IPS-15b (cell line): ENCODE measurements at regions not wholly inside any gene's neighbourhood (a gene's known extent, or its start where the extent isn't known, plus 50 kb on each side); places are given as distances from the start of the nearest gene placed in this dataset.

Source experiments
- H3K27me3 ChIP-seq: one replicate; pipeline ENCODE4 v1.6.1; 2013; ENCODE audit warnings: low read length; ENCODE audit not compliant: control insufficient read depth, insufficient read depth
- H3K36me3 ChIP-seq: one replicate; pipeline ENCODE4 v1.6.1; 2013; ENCODE audit warnings: low read length; ENCODE audit not compliant: control insufficient read depth, insufficient read depth
- H3K4me1 ChIP-seq: one replicate; pipeline ENCODE4 v1.6.1; 2013; ENCODE audit warnings: mild to moderate bottlenecking, low read length; ENCODE audit not compliant: control insufficient read depth, insufficient read depth
- H3K4me3 ChIP-seq: one replicate; pipeline ENCODE4 v1.5.1; 2013; ENCODE audit warnings: low read depth, low read length
- H3K9ac ChIP-seq: one replicate; pipeline ENCODE4 v1.6.1; 2013; ENCODE audit warnings: low read depth, mild to moderate bottlenecking, low read length
- H3K9me3 ChIP-seq: one replicate; pipeline ENCODE4 v1.6.1; 2013; ENCODE audit warnings: mild to moderate bottlenecking, low read length; ENCODE audit not compliant: control insufficient read depth, insufficient read depth

DNA sequence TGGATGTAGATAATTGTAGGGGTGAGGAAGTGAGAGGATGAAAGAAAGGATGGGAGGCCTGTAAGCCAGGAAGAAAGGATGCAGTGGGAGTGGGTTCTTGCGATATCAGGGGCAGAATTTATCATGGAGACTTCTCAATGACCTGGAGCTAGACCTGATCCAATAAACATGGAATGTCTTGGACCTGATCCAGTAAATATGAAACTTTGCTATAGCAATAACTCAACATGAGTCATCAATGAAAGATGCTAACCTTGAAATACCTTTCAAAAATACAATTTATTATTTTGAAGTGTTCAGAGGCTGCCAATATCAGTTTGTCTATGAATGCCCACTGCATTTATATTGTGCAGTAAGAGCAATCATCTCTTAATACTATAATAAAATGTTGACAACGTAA, 279.5 kb downstream of the POU4F1 start:
- H3K9me3 ChIP-seq = no peaks in the 10 kb centered on the region
- no peak overlapping the region for H3K4me3 ChIP-seq
- no peaks in the 10 kb centered on the region for H3K36me3 ChIP-seq
- no peak overlapping the region for H3K9ac ChIP-seq
- H3K27me3 ChIP-seq = no peaks in the 10 kb centered on the region
- no peaks in the 10 kb centered on the region for H3K4me1 ChIP-seq

DNA sequence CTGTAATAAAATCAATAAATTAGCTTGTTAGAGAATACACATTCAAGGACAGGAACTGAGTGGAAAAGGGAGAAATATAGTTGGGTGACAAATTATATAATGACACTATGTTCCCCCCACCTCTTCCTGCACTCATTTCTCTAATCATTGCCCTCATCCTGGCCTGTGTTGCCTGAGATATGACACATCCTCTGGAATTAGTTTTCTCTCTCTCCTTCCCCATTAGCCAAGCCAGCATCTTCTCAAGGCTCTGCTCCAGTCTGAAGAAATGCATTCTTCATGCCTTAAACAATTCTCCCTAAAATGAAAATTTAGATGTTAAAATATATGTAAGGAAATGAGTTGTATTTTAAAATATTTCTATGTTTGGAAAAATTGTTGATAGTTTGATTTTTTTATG, 280.3 kb downstream of the POU4F1 start:
- Histone ChIP-seq H3K4me1 (no peaks in the 10 kb centered on the region), H3K36me3 (no peaks in the 10 kb centered on the region), H3K9ac (no peak overlapping the region), H3K4me3 (no peak overlapping the region), H3K27me3 (no peaks in the 10 kb centered on the region), H3K9me3 (no peaks in the 10 kb centered on the region)

DNA sequence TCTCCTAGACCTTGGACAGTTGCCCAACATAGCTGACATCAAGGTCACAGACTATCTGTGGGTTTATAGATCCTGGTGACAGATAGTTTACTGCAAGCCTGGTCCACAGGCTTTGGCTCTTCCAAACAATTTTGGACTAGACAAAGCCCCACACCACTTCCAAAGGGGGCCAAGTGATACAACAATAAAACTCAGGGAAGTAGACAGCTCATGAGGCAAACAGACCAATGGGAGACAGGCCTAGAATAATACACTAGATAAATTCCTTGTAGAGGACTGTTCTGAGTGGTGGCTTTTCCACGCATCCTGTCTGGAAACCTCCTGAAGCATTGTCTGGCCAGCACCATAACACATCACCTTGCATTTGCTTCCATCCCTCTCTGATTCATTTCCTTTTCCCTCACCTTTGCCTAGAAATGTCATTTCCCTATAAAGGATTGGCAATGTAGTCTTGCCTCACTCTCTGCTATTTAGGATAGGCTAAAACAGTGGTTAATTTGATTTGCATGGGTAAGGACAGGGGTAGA, 284.2 kb downstream of the POU4F1 start:
- H3K4me1 ChIP-seq = no peaks in the 10 kb centered on the region
- no peaks in the 10 kb centered on the region for H3K27me3 ChIP-seq
- H3K4me3 ChIP-seq = no peak overlapping the region
- no peaks in the 10 kb centered on the region for H3K9me3 ChIP-seq
- H3K36me3 ChIP-seq = no peaks in the 10 kb centered on the region
- H3K9ac ChIP-seq = no peak overlapping the region

DNA sequence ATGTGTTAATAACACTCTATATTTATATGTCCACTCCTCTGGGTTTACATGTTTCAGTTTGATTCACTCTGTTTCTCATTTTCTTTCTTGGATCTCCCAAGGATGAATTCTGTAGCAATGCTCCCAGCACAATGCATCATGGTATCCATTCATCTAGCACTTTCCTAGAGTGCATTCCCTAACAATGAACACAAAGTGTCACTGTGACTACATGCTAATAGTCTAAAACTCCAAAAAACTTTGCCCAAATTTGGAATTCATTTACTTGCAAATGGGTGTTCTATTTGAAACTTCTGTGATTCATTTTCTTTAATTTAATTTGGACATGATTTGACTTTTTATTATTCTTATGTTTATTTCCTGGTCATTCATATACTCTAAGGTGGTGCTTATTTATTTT, 286.3 kb downstream of the POU4F1 start:
- H3K27me3 ChIP-seq = no peaks in the 10 kb centered on the region
- no peaks in the 10 kb centered on the region for H3K4me1 ChIP-seq
- H3K9ac ChIP-seq = no peak overlapping the region
- H3K36me3 ChIP-seq = no peaks in the 10 kb centered on the region
- no peak overlapping the region for H3K4me3 ChIP-seq
- H3K9me3 ChIP-seq = no peaks in the 10 kb centered on the region

DNA sequence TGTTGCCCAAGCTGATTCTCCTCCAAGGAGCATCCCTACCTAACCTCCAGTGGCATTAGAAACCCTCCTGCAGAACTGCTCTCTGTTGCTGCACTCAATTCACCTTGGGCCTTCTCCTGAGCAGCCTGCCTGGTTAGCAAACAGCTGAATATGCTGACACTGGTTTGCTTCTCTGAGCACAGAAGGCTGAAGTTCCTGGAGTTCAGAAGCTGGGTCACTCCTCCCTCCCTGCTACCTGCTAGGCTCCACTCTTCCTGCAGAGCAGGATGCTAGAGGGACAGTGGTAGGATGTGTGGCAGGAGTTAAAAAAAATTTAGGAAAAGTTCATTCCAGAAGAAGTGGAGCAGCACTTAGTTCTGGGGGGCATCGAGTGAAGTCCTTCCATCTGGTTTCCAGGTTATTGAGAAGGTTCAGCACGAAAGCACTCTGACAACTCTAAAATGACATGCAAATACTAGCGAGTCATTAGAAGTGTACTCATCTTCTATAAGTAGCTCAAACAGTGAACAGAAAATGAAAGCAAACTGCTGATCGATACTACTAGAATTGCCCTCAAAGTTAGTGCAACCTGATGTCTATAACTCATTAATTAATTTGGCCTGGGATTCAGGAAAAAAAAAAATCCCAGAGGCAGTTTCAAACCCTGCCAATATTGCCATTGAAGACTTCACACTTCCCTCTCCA, 293.7 kb downstream of the POU4F1 start:
- Histone ChIP-seq H3K4me3 (no peak overlapping the region), H3K9ac (no peak overlapping the region), H3K27me3 (no peaks in the 10 kb centered on the region), H3K36me3 (no peaks in the 10 kb centered on the region), H3K9me3 (no peaks in the 10 kb centered on the region), H3K4me1 (no peaks in the 10 kb centered on the region)

DNA sequence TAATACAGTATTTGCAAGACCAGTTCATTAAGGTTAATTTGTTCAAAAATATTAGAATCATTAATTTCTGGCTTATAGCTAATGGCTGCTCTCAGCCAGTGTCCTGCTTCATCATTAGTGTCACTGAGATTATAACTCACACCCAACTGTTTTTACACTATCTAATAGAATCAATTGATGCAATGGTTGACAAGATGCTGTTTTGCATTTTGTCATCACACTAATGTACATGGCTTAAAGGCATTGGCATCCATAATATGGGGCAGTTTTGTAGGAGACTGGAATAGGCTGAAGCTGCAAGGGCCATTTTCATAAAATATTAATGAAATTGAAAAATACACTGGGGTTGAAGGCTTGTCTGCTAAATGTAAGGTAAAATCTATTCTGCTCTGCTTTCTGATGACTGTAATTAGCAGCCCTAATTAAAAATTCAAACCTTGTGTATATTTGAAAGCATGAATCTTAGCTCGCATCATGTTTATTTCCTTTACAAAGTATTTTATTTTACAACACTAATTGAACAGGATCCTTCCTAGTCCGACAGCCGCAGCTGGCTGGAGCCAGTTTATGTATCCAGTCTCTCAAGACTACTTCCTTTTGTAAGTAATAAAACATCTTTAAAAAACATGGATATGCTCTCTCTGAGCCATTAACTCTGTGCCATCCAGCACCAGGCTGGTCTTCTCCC, 296.7 kb downstream of the POU4F1 start:
- Histone ChIP-seq H3K4me3 (no peak overlapping the region), H3K36me3 (no peaks in the 10 kb centered on the region)

DNA sequence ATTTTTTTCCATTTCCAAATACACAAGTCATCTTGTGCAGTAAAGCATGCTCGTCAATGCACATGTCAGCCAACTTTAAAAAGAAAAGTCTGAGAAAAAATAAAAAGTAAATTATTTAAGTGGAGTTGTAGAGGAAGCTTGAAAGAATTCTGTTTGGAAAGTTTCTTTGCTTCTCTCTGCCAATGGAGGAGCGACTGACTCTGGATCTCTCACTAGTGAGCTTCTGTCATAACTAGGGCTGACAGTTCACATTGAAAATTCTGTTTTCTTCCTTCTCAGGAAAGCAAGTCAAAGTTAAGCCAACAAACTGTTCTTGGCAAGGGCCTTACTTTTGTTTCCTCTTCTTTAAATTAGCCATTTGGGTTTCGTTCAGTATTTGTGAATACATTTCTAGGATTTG, 298.2 kb downstream of the POU4F1 start:
- Histone ChIP-seq H3K9ac (no peak overlapping the region), H3K4me1 (no peaks in the 10 kb centered on the region), H3K4me3 (no peak overlapping the region), H3K36me3 (no peaks in the 10 kb centered on the region), H3K27me3 (no peaks in the 10 kb centered on the region), H3K9me3 (no peaks in the 10 kb centered on the region)

More for the DNA sequence above, 296.7 kb downstream of the POU4F1 start:
- Histone ChIP-seq H3K27me3 (no peaks in the 10 kb centered on the region), H3K9ac (no peak overlapping the region), H3K4me1 (no peaks in the 10 kb centered on the region), H3K9me3 (no peaks in the 10 kb centered on the region)

DNA sequence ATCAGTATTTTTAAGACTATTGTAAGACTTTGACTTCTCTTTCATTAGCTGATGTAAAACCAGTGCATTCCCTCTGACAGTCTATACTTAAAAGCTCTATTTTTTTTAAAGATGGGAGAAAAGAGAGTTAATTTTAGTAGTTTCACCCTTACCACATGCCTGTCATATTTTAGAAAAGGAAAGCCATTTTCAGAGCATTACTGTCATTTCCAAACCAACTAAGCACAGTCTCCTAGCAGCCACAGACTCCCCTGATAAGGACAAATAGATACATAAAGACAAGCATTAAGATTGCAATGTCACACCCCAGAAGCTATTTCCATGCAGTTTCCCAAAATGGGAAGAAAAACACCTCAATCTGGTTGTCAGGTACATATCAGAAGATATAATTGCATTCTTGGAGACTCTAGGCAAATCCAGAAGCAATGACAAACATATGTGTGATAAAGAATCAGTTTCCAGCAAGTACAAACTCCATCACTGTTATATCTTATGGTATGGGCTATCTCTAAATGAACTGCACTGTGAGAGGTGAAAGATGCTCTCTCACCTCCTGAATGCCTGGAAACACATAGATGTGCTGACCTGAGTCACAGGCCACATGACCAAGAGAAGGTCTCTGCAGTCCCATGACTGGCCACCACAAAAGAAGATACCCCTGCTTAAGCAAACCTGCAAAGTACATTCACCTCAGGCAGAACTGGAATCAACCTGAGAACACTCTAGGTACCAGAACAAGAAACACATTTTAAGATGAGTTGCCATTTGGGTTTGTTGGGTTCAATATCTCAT, 303.3 kb downstream of the POU4F1 start:
- H3K4me3 ChIP-seq = no peak overlapping the region
- no peaks in the 10 kb centered on the region for H3K9me3 ChIP-seq
- no peaks in the 10 kb centered on the region for H3K36me3 ChIP-seq
- H3K27me3 ChIP-seq = no peaks in the 10 kb centered on the region
- H3K4me1 ChIP-seq = no peaks in the 10 kb centered on the region
- H3K9ac ChIP-seq = no peak overlapping the region

DNA sequence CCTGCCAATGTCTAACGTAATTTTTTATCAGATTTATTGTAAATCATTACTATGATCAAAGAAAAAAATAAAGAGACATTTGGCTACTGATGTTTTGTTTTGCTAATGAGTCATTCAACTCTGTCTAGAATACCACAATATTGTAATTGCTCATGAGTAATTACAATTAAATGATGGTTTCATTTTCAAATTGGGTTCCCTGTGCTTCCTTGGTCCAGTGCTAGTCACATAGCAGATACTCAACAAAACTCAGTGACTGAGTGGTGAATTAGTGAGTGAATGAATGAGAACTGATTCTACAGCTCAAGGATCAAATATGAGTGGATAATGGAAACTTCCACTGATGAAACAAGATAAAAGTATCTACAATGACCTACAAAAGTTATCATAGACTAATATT, 304.7 kb downstream of the POU4F1 start:
- Histone ChIP-seq H3K9ac (no peak overlapping the region), H3K4me1 (no peaks in the 10 kb centered on the region), H3K36me3 (no peaks in the 10 kb centered on the region), H3K27me3 (no peaks in the 10 kb centered on the region), H3K9me3 (no peaks in the 10 kb centered on the region), H3K4me3 (no peak overlapping the region)

DNA sequence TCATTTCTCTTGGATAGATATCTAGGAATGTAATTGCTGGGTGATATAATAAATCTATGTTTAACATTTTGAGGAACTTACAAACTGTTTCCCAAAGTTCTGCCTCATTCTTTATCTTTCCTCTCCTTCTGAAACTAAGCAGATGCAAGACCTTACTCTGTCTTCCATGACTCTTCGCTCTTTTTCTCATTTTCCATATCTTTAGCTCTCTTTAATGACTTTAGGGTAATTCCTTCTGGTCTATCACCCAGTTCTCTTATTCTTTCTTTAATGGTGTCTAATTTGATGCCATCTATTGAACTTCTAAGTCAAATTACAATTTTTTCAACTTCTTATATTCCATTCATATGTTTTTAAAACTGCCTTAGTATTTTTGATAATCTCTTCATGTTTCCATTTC, 316.6 kb downstream of the POU4F1 start:
- H3K36me3 ChIP-seq = no peaks in the 10 kb centered on the region
- no peaks in the 10 kb centered on the region for H3K27me3 ChIP-seq
- H3K9ac ChIP-seq = no peak overlapping the region
- no peak overlapping the region for H3K4me3 ChIP-seq
- H3K4me1 ChIP-seq = no peaks in the 10 kb centered on the region
- no peaks in the 10 kb centered on the region for H3K9me3 ChIP-seq

DNA sequence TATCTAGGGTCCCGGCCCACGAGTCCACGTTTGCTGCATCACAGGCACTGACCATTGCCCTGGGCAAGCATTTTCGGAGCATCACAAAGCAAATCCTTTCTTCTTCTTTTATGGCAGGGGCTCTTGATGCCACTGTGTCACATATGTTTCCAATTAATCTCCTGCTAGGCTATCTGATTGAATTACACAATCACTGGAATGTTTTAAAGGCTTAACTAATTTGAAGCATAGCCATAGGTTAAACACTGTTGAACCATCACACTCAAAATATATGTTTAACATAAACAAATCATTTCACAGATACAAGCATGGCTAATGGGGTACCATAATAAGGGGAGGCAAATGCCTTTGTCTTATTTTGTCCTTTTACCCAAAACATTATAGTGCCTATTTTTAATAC, 338.3 kb downstream of the POU4F1 start:
- H3K27me3 ChIP-seq = no peaks in the 10 kb centered on the region
- no peak overlapping the region for H3K9ac ChIP-seq
- no peaks in the 10 kb centered on the region for H3K36me3 ChIP-seq
- no peak overlapping the region for H3K4me3 ChIP-seq
- no peaks in the 10 kb centered on the region for H3K9me3 ChIP-seq
- H3K4me1 ChIP-seq = no peaks in the 10 kb centered on the region
